Smooth muscle cell (in vitro differentiated cells): ENCODE measurements at regions not wholly inside any gene's neighbourhood (a gene's known extent, or its start where the extent isn't known, plus 50 kb on each side); places are given as distances from the start of the nearest gene placed in this dataset.

ENCODE experiments used
- DNase-seq: peaks from one replicate; lab custom pipeline; 2025; ENCODE audit not compliant: unreplicated experiment; lab: John Stamatoyannopoulos, UW
- H2AFZ ChIP-seq: fragments of 200-600 bp; sonication (generic); 2 replicates; pipeline ENCODE4 v1.6.0; 2016; ENCODE audit warnings: antibody characterized with exemption, low read depth, mild to moderate bottlenecking
- H3F3A ChIP-seq: fragments of 200-600 bp; sonication (generic); 2 replicates; pipeline ENCODE4 v1.6.0; 2017; ENCODE audit warnings: antibody characterized with exemption, low read depth
- H3K27ac ChIP-seq: fragments of 200-600 bp; sonication (generic); 2 replicates; pipeline ENCODE4 v1.5.1; 2016; ENCODE audit warnings: low read depth, mild to moderate bottlenecking
- H3K27me3 ChIP-seq: fragments of 200-600 bp; sonication (generic); 2 replicates; pipeline ENCODE4 v1.6.1; 2016; ENCODE audit warnings: low read depth, mild to moderate bottlenecking
- H3K36me3 ChIP-seq: fragments of 200-600 bp; sonication (generic); 2 replicates; pipeline ENCODE4 v1.5.1; 2016; ENCODE audit warnings: low read depth
- H3K4me1 ChIP-seq: fragments of 200-600 bp; sonication (generic); 2 replicates; pipeline ENCODE4 v1.5.1; 2016; ENCODE audit warnings: low read depth
- H3K4me2 ChIP-seq: fragments of 200-600 bp; sonication (generic); 2 replicates; pipeline ENCODE4 v1.6.0; 2016; ENCODE audit warnings: mild to moderate bottlenecking
- H3K4me3 ChIP-seq: fragments of 200-600 bp; sonication (generic); 2 replicates; pipeline ENCODE4 v1.5.1; 2016; ENCODE audit warnings: mild to moderate bottlenecking
- H3K79me2 ChIP-seq: fragments of 200-600 bp; sonication (generic); 2 replicates; pipeline ENCODE4 v1.6.0; 2016; ENCODE audit warnings: low read depth, mild to moderate bottlenecking
- H3K9ac ChIP-seq: fragments of 200-600 bp; sonication (generic); 2 replicates; pipeline ENCODE4 v1.6.0; 2016; ENCODE audit warnings: low read depth
- H3K9me3 ChIP-seq: fragments of 200-600 bp; sonication (generic); replicated peaks from 2 replicates; pipeline ENCODE4 v1.5.1; 2016; ENCODE audit warnings: low read depth
- H4K20me1 ChIP-seq: fragments of 200-600 bp; sonication (generic); 2 replicates; pipeline ENCODE4 v1.6.0; 2016; ENCODE audit warnings: low read depth
- WGBS: methylation state at CpG from one replicate; pipeline ENCODE4 v1.1.7; 2016; ENCODE audit warnings: low lambda C conversion rate; 5-methylcytosine and 5-hydroxymethylcytosine counted together
- TF ChIP-seq, protein P1 (sequence below): fragments of 200-600 bp; sonication (generic); IDR thresholded peaks from 2 replicates; pipeline ENCODE4 v1.5.1; 2017; ENCODE audit warnings: borderline replicate concordance, mild to moderate bottlenecking, antibody characterized with exemption; ENCODE audit not compliant: insufficient read depth, poor library complexity, severe bottlenecking

DNA sequence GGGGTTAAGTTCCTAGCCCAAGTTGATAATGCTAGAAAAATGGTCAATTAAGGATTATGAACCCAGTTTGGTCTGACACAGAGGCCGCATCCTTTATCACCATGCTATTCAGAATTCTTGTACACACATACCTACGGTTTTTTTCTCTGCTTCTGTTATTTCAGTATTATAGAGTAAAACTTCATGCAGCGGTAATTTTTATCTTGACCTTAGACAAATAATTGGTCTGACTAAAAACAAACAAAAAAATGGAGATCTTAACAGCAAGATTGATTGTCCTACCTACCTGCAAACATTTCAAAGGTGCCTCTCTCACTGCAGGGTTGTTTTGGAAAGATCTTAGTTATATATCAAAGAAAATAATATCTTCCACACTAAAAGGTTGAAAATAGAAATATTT lies 201.9 kb upstream of the PRICKLE1 start:
- H3K79me2 ChIP-seq: no peaks in the 10 kb centered on the region
- TF ChIP-seq, protein P1, sequence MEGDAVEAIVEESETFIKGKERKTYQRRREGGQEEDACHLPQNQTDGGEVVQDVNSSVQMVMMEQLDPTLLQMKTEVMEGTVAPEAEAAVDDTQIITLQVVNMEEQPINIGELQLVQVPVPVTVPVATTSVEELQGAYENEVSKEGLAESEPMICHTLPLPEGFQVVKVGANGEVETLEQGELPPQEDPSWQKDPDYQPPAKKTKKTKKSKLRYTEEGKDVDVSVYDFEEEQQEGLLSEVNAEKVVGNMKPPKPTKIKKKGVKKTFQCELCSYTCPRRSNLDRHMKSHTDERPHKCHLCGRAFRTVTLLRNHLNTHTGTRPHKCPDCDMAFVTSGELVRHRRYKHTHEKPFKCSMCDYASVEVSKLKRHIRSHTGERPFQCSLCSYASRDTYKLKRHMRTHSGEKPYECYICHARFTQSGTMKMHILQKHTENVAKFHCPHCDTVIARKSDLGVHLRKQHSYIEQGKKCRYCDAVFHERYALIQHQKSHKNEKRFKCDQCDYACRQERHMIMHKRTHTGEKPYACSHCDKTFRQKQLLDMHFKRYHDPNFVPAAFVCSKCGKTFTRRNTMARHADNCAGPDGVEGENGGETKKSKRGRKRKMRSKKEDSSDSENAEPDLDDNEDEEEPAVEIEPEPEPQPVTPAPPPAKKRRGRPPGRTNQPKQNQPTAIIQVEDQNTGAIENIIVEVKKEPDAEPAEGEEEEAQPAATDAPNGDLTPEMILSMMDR: no peak
- no peaks in the 10 kb centered on the region for H3K9me3 ChIP-seq
- H3F3A ChIP-seq: peaks cover 22% of the 10 kb centered on the region
- H2AFZ ChIP-seq: no peak overlapping the region
- H3K27me3 ChIP-seq: no peaks in the 10 kb centered on the region
- peak overlapping the region; percentile 69 for H3K27ac ChIP-seq
- H4K20me1 ChIP-seq: no peaks in the 10 kb centered on the region
- H3K4me3 ChIP-seq: no peak overlapping the region
- 73% methylated on average over 3 of the region's 3 CpGs for WGBS
- no peak for DNase-seq
- no peak overlapping the region for H3K9ac ChIP-seq
- no peaks in the 10 kb centered on the region for H3K36me3 ChIP-seq
- H3K4me1 ChIP-seq: peaks cover 14% of the 10 kb centered on the region
- H3K4me2 ChIP-seq: no peak overlapping the region

DNA sequence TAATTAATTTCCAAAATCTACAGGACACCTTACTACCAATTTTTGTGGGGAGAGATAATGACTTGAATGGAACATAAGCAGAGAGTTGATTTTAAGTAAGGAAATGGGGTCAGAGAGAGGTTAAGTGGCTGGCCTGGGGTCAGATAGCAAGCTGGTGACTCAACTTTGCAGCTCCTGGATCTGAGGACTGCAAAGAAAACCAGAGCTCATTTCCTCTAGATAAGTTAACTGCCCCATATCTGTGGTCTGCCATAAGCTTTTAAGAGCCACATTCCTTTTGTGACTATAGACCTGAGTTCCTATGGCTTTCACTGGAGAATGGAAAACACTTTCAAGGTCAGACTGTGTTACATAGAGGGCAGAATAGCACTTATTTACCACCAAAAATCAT lies 201.2 kb upstream of the PRICKLE1 start:
- peaks cover 22% of the 10 kb centered on the region for H3F3A ChIP-seq
- TF ChIP-seq, protein P1: no peak
- H3K27ac ChIP-seq: peak overlapping the region; percentile 69
- no peaks in the 10 kb centered on the region for H3K27me3 ChIP-seq
- no peaks in the 10 kb centered on the region for H4K20me1 ChIP-seq
- H3K4me1 ChIP-seq: peaks cover 14% of the 10 kb centered on the region
- H3K9ac ChIP-seq: peak overlapping the region; percentile 13
- no peak overlapping the region for H2AFZ ChIP-seq
- no peak overlapping the region for H3K4me3 ChIP-seq
- DNase-seq: no peak
- no peaks in the 10 kb centered on the region for H3K9me3 ChIP-seq
- H3K36me3 ChIP-seq: no peaks in the 10 kb centered on the region
- H3K4me2 ChIP-seq: peak overlapping the region; percentile 45
- H3K79me2 ChIP-seq: no peaks in the 10 kb centered on the region

DNA sequence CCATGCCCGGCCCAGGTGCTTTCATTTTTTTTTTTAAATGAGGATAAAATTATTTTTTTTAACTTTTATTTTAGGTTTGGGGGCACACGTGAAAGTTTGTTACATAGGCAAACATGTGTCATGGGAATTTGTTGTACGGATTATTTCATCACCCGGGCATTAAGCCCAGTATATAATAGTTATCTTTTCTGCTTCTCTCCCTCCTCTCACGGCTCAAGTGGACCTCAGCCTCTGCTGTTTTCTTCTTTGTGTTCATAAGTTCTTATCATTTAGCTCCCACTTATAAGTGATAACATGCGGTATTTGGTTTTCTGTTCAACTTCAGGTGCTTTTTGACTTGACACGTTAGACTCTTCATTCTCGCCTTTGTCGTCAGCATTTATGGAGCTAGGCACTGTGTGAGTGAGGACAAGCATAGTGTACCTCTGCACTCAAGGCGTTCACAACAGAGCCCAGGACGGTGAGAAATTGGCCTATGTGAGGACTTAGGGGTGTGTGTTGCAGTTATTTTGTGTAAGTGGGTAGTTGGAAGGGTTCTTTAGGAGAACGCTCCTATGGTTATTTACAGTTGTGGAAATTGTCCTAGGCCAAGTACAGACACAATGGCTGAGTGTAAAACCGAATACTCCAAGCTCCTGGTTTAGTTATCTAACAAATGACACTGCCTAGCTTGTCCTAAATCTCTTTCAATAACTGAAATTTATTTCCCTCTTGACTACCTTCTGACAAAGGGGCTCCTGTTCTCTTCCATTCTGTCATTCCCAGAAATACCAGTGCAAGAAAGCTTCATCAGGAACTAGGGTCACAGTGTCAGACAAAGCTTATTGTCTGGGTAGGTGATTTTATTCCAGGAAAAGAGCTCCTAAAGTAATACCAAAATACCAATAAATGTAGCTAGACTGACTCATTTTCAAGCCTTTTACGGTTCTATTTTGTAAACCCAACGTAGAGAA lies 200.5 kb upstream of the PRICKLE1 start:
- Histone ChIP-seq H4K20me1 (no peaks in the 10 kb centered on the region), H3K36me3 (no peaks in the 10 kb centered on the region), H3K79me2 (no peaks in the 10 kb centered on the region), H3K4me3 (no peak overlapping the region), H3K9ac (peak overlapping the region; percentile 13), H2AFZ (no peak overlapping the region), H3K27me3 (no peaks in the 10 kb centered on the region), H3F3A (peaks cover 21% of the 10 kb centered on the region), H3K4me1 (peaks cover 12% of the 10 kb centered on the region), H3K27ac (peak overlapping the region; percentile 69), H3K4me2 (peak overlapping the region; percentile 45), H3K9me3 (no peaks in the 10 kb centered on the region)
- DNase-seq: no peak
- WGBS: 43% methylated on average over 15 of the region's 15 CpGs
- TF ChIP-seq, protein P1: no peak
